Left renal cortex interstitium (tissue), 4 donors: ENCODE measurements at regions not wholly inside any gene's neighbourhood (a gene's known extent, or its start where the extent isn't known, plus 50 kb on each side); places are given as distances from the start of the nearest gene placed in this dataset.

Source experiments
- DNase-seq, 4 donors: peaks; one replicate each; pipeline ENCODE4 v3.0.0-alpha.2; 2013; ENCODE audit warnings: low read depth in 4 of 4, low spot score in 2 of 4, missing footprints in 1 of 4

DNA sequence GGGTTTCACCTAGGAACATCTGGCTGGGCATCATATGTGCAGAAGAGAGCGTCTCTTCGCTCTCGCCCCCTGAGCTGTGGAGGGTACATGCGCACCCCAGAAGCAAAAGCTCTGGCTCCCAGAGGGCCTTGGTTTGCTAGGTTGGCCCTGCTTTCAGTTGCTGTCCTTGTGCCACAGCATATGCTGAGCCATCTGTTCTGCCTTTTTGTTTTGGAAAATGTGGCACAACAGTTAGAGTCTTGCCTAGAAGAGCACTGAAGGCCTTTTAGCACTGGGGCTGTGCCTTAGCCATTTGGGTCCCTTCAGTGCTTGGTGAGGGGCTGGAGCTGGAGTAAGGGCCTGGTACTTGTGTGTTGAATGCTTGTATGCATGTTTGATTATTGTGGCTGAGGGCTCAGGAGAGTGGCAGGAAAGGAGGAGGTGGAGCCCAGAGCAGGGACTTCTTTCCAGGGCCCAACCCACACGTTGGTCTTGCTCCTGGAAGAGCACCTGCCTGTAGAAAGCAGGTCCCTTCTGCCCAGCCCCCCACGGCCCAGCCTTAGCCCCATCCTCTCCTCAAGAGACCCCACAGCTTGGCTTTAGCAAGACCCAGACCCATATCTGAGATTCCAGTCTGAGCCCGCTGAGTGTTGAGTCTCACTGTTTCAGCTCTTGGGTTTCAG lies 113.7 kb downstream of the SLC25A47 start:
- DNase-seq, result no peak

DNA sequence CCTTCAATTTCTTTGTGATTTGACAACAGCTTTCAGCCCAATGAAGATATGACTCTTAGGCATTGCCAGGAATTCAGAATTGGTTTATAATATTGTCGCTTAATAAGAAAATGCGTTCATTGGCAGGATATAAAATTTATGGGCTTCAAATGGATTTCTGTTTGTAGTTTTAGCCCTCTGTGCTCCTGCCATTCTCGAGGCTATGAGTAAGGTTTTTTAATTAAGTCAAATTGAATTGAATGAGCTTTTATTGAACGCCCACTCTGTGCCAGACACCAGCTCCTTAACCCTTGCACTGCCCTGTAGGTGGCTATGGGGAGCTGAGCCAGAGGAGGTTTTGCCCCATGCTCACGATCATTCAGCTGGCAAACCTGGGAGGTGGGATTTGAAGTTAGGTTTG lies 115.1 kb downstream of the SLC25A47 start:
- no peak for DNase-seq

DNA sequence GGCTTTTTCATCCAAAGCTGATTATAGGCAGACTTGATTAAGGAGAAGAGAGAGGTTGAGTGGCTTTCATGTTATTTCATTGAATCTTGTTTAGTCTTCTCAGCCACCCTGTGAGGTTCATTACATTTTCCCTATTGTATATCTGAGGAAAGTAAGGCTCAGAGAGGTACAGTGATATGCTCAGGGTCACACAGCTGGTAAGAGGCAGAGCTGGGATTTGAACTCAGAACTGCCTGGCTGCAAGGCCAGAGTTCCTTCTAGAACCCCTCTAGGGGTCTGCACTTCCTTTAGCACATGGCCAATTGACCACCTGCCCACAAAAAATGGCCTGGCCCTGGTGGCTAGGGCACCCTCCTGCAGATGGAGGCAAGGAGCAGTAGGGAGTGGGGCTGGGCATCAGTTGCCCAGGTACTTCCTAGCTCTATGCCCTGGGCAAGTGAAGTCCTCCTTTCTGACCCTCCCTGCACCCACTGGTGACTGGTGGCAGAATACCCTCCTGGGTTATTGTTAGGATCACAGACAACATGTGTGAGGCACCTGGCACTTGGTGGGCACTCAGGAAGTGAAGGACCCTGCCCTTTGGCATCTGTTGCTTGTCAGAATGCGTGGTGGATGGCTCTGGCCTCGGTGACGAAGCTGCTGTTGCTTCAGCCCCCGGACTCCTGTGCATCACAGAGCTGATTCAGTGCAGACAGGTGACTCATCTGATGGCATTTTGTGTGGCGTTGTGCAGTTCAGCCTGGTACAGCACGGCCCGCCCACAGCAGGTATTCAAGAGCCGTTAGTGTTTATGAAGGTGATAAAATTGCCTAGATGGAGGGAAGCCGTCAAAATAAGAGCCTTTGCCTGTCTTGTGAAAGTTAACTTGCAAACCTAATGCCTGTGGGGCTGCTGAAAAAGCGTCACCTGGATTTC lies 115.8 kb downstream of the SLC25A47 start:
- no peak for DNase-seq

DNA sequence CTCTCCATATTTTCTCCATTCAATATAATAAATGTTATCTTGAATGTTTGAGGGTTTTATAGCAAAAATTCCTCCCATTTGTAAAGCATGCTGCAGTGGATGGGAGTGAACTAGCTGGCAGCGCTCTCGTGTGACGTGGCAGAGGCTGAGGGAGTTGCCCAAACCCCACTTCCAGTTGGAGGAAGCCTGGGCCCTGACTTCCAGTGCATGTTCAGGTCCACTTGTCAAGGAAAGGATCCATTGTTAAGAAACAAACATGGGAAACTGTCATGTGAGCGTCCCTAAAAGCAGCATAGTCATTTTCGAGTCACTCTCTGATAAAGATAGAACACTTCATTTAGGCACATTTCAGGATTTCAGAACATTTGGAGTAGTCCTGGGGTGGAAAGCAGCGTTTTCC lies 116.6 kb downstream of the SLC25A47 start:
- DNase-seq, result peak in 1 of 4 donors; percentile 25

DNA sequence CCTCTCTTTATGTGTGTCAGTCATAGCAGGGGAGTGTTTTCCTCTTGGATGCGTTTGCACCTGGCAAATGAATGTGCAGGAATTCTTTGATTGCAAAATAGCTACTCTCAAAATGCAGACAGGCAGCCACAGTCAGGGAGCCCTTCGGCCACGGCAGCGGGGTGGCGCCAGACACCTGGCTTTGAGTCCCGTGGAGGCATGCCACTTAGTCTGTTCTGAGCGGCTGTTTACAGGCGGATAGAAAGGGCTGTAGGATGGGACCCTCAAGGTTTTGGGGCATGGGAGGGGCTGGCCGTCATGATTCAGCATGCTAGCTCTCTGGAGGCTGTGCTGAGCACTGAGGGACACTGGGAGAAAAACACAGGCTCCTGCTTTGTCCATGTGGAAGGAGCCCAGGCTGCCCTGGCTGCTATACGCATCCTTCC lies 117.1 kb downstream of the SLC25A47 start:
- DNase-seq, result peak in 3 of 4 donors; percentile 31 to 66 (median 51)

DNA sequence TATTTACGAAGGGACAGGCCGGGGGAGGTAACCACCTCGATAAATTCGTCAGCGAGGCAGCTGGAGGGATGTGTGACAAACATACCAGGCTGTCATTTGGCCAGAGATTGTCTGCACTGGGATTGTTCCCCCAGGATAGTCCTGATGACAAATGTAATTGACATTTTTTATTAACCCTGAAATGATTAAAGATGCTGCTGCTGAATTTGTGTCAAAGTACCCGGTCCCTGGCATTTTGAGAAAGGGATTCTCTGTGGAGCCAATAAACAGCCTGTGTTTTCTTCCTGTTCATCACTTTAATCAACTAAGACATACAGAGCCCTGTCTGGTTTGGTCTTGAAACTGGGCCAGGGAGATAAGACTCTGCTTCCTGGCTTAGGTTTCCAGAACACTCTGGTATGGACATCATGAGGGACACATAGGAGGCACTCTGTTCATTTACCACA lies 117.6 kb downstream of the SLC25A47 start:
- DNase-seq, result no peak

DNA sequence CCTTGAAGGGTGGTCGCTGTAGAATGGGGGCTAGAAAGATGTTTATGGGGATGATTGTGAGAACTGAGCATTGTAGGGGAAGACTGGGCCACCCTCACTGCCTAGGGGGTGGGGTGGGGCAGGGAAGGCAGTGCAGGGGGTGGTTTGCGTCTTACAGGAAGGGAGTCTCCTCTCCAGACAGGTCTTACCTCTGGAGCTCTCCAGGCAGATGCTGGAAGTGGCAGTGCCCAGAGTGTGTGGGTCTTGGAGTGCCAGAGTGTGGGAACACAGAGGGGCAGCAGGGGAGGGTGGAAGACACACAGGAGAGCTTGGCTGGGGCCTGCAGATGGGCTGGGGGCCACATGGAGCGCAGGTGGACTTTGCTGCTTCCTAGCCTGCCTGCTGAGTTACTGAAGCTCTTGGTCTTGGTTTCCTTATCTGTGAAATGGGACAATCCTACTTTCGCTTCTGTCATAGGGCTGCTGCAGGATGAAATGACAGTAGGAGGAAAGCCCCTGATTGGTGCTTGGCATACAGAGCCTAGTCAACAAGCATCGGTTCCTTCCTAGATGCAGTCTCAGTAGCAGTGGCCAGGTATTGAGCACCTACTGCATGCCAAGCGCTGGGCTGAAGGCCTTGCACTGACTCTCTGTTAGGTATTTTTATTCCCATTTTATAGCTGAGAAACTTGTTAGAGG lies 118.3 kb downstream of the SLC25A47 start:
- DNase-seq, result no peak

DNA sequence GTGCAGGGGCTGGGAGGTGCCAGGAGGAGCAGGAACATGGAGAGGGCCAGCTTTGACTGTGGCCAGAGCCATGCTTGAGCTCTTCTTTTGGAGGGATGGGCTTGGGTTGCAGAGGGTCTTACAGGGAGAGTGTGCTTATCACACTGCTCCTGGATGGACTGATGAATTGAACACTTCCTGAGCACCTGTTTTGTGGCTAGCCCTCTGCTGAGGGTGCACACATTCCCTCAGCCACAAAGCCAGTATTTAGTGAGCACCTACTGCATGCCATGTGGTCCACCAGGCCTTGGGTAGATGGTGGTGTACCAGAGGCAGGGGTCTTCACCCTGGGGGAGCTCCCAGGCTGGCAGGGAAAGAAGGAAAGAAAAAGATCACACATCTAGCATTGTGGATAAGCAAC lies 118.9 kb downstream of the SLC25A47 start:
- no peak for DNase-seq

DNA sequence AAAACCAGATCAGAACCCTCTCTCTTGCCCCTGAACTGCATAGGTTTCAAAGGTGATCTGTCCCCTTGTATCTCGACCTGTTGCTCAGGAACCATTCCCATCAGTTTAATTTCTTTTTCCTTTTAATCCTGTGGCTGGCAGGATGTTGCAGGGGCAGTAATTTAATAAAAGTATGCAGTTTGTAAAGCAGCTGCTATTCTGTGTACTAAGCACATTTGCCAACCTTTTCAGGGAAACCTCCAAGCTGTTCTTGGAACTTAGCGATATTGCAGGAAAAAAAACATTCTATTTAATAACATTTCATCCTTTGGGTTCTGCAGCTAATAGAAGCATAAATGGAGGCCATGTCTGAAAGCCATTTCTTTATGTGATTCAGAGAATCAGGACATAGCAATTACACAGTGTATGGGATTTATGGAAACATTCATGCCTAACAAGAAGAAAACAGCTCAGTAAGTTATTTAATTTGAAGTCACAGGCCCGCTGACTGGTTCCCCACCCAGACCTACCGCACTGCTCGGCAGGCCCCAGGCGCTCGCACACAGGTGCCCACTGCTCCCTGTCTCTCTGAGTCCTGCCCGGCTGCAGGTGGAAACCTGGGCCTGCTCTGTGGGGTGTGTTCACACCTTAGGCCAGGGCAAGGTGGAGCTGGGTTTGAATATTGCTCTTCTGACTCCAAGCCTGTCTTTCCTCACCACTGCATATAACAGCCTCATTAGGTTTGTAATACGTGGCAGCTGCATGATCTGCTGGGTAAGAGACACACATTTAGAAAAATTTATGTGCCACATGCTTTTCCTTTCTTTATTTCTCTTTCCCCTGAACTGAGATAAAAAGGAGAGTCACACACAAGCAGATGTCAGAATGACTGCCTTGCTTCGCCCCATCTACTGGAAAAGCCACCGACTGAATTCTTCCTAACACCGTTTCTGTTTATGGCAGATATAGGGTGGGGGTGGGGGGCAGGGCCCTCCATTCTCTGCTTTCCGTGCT lies 119.7 kb downstream of the SLC25A47 start:
- DNase-seq, result no peak

DNA sequence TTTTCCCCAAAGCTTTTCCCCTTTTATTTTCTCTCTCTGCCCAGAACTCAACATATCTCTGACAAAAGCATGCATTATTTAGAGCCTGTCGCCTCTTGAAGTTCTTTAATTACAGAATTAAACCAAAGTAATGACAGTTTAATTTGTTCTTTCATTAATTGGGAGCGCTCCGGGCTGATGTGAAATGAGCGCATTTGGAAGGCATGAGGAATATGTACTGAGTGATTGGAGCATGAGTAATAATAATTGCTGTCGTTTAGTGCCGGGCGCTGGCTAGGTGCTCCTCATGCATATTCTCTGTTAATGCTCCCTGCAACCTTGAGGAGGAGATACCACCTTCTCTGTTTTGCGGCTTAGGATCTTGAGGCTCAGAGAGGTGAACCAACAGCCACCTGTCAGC lies 120.5 kb downstream of the SLC25A47 start:
- DNase-seq, result no peak

DNA sequence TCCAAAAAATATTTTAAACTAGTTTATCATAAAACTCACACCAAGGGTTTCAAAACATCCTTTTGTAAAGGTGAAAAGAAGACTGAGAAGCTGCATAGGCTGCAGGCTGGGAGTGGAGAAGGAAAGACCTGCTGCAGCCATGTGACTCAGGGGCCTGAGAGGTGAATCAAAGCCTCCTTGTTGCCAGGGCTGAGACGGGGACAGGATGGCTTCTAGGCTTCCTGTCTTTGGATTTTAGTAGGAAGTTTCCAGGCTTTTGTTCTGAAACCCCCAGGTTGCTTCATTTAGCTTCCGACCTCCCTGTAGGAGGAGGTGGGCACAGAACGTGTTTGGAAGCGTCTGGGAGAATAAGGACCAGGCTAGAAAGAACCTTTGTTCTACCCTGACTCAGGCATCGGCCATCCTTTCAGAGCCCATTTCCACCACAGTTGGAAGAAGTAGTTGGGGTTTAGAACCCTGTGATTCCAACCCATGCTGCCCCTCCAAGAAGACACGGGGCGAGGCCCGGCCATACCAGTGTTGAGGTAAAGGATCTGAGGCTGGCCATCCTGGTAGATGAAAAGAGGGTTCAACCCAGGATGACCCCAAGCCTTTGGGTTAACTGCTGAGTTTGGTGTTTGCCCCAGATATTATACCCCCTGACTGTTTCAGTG lies 122.4 kb downstream of the SLC25A47 start:
- DNase-seq, result no peak

DNA sequence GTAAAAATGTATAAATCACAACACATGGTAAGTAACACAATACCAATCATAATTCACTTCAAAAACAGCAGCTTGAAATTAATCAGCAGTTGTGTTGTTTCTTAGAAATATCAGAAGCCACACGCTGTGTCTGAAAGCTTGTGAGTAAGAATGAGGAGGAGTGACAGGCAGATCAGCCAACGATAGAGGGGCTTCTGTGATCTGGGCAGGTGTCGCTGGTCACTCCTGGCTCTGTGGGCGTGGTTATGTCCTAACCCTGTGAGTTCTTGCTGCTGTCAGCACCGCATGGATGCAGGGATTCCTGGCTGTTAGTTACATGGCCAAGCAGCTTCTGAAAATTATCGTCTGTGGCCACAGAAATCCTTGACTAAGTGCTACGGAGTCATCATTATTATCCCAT lies 123.4 kb downstream of the SLC25A47 start:
- no peak for DNase-seq

DNA sequence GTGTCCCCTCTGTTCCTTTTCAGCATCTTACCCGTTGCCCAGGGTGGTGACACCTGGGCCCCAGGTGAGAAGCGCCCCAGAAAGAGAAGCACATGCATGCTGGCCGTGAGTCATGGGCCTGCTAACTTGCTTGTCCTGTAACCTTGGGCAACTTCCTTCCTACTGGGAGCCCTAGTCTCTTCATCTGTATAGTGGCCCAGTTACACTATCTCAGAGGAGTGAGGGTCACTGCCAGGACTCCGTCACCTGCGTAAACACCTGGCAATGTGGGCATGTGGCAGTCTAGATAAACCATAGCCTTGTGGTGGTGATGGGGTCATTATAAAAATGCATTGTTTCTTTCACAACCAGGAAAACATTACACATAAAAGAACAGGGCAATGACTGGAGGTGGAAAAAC lies 125.2 kb downstream of the SLC25A47 start:
- no peak for DNase-seq

DNA sequence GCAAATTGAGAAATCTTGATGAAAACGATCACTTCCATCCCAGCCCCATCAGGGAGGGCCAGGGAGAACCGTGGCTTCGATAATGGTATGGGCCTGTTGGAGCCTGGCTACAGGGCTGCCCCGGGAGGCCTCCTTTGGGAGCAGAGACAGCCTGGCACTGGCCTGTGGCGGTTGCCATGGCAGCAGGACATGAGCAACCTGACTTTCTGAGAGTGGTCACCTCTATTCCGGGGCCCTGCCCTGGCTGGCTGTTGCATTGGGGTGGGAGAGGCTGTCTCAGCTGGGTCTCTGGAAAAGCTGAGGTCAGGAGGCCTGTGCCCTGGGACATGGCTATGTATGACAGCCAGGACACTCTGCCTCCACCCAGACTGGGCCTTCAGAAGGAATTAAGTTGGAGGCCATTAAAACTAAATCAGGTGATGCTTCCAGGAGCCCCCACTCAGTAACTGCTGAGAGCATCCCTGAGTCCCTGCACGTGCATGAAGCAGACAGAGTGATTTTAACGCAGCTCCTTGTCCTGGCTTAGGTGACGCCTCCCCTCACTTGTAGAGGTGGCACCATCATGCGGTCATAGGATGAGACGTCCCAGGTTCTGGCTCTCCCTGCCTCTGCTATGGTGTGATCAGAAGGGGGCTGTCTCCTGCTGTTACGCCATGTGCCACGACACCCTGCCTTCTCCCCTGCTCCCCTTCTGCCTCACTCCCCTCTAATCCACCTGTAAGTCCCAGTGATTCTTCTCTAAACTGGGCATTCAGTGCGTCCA lies 126.3 kb downstream of the SLC25A47 start:
- DNase-seq, result no peak

DNA sequence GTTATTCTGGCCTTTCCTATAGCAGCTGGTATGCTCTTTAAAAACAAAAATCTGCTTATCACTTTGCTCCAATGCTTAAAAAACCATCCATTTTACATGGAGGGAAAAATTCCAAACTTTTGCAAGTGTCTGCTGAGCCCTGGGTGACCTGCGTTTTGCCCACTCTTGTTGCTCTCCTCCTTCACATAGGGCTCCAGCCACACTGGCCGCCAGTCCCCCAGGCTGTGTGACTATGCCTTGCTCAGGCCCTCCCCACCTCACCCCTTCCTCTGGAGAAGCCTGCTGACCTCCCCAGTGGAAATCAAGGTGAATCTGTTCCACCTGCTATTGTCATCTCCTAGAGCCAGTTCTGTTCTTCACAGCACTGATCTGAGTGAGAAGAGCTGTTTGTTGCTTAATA lies 126.9 kb downstream of the SLC25A47 start:
- no peak for DNase-seq

DNA sequence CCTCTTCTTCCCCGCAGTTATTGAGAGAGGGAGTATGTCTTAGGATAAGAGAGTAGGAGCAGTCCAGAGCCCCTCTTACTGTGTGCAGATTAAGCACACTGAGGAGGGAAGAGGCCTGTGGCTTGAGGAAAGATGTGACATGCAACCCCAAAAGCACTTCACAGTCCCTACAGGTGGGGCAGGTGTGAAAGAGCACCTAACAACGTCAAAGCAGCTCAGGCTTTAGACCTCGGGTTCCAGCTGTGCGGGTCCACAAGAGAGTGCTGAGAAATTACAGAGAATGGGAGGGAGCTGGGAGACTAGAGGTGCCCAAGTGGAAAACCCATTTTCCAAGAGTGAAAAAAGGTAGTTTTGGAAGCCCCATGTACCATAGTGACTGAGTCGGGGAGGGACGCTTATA lies 127.6 kb downstream of the SLC25A47 start:
- no peak for DNase-seq

DNA sequence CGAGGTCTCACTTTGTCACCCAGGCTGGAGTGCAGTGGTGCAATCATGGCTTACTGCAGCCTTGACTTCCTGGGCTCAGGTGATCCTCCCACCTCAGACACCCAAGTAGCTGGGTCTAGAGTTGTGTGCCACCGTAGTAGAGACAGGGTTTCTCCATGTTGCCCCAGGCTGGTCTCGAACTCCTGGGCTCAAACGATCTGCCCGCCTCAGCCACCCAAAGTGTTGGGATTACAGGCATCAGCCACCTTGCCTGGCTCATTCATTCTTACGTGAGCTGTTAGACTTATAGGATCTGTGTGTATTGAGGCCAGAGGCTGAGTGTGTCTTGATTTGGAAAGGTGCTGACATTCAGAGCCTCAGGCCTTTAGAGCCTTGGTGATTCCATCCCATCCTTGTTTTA lies 128.1 kb downstream of the SLC25A47 start:
- DNase-seq, result no peak

DNA sequence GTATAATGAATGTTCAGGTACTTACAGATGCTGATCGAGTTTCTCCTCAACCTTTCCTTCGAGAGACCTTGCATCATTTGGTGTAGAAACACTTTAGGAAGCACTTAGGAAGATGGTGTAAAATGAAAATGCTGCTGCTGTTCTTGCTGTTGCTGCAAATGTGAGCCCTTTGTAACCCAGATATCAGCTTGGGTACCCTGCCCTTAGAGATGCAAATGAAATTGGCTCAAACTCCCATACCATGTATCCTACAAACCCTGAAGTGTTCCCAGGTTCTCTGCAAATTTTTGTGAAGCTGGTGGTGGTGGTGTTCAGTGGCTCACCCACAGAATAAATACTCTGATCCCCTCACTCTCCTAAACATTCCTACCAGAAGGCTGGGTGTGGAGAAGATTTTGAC lies 130.8 kb downstream of the SLC25A47 start:
- DNase-seq, result no peak

DNA sequence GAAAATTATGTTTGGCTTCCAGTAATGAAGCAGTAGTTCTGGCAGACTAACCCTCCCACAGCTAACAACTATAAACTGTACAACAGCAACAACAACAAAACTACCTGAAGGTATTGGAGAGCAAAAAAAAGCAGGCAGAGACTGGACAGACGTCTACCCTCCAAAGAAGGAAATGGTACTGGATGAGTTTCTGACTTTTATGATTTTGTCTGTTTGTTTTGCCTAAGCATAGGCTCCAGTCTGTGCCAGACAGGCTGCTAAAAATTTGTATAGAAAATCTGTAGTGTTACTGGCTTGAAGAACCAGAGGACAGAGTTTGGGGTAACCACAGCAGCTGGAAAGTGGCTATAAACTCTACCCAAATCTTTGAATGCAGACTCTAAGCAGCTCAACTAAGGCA lies 131.3 kb downstream of the SLC25A47 start:
- DNase-seq, result no peak
